Right cardiac atrium (tissue), 5 donors: ENCODE measurements at regions not wholly inside any gene's neighbourhood (a gene's known extent, or its start where the extent isn't known, plus 50 kb on each side); places are given as distances from the start of the nearest gene placed in this dataset.
A peak's percentile ranks its signal among the peaks of the same experiment; 100 is the strongest.

Source experiments
- ATAC-seq, 2 donors: fragments of 200-7000 bp; cut with Tn5 transposase; one replicate each; pipeline versions ENCODE4 v1.8.0 to v1.9.1; 2020; ENCODE audit warnings: moderate library complexity in 2 of 2, mild to moderate bottlenecking in 1 of 2
- DNase-seq, 3 donors: peaks; one replicate each; pipeline ENCODE4 v3.0.0-alpha.2; 2020
- H3K27ac ChIP-seq: one replicate; pipeline ENCODE4 v1.5.1; 2013; ENCODE audit warnings: mild to moderate bottlenecking, low read length, control low read depth, moderate library complexity
- H3K27me3 ChIP-seq: one replicate; pipeline ENCODE4 v1.6.1; 2013; ENCODE audit not compliant: control insufficient read depth, insufficient read depth
- H3K4me1 ChIP-seq: one replicate; pipeline ENCODE4 v1.6.1; 2013; ENCODE audit warnings: low read length; ENCODE audit not compliant: control insufficient read depth, insufficient read depth
- H3K4me3 ChIP-seq: one replicate; pipeline ENCODE4 v1.5.1; 2013; ENCODE audit warnings: low read length, control low read depth
- H3K9me3 ChIP-seq: one replicate; pipeline ENCODE4 v1.6.1; 2013; ENCODE audit warnings: low read length; ENCODE audit not compliant: control insufficient read depth
- WGBS: extraction: QIAGEN DNeasy Blood & Tissue Kit; methylation state at CpG from one replicate; pipeline ENCODE4 v1.1.7; 2013; 5-methylcytosine and 5-hydroxymethylcytosine counted together
- intact Hi-C, 4 donors: fragments of 100-400 bp; cut with DNase I; formaldehyde crosslinking; loops; one replicate each; pipeline versions ENCODE4 v1.11.0 to v1.14.0; 2022 to 2023
- donor health status: healthy with polysubstance abuse.
- donor health status: DM: no; HTN: yes; CAD: no.
- donor health status: DM: no; HTN: no; CAD: no.
- donor health status: DM: no; HTN: yes; CAD: no; lungs with severe emphysema.
- donor health status: DM: yes; HTN: yes; CAD: no.

DNA sequence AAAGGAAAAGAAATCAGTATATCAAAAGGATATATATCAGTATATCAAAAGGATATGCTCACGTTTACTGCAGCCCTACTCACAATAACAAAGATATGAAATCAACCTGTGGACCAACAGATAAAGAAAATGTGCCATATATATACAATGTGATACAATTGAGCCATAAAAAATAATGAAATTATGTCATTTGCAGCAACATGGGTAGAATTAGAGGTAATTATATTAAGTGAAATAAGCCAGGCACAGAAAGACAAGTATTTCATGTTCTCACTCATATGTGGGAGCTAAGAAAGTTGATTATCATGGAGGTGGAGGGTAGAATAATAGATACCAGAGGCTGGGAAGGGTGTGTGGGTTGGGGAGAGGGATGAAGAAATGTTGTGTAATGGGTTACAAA lies 102.9 kb upstream of the MARCKS start:
- Histone ChIP-seq H3K27me3 (no peaks in the 10 kb centered on the region), H3K9me3 (no peaks in the 10 kb centered on the region), H3K27ac (no peak overlapping the region), H3K4me3 (no peak overlapping the region), H3K4me1 (no peaks in the 10 kb centered on the region)
- WGBS: 86% methylated on average over 1 of the region's 1 CpG
- DNase-seq: no peak
- intact Hi-C loops: no loop called here
- ATAC-seq: no peak

DNA sequence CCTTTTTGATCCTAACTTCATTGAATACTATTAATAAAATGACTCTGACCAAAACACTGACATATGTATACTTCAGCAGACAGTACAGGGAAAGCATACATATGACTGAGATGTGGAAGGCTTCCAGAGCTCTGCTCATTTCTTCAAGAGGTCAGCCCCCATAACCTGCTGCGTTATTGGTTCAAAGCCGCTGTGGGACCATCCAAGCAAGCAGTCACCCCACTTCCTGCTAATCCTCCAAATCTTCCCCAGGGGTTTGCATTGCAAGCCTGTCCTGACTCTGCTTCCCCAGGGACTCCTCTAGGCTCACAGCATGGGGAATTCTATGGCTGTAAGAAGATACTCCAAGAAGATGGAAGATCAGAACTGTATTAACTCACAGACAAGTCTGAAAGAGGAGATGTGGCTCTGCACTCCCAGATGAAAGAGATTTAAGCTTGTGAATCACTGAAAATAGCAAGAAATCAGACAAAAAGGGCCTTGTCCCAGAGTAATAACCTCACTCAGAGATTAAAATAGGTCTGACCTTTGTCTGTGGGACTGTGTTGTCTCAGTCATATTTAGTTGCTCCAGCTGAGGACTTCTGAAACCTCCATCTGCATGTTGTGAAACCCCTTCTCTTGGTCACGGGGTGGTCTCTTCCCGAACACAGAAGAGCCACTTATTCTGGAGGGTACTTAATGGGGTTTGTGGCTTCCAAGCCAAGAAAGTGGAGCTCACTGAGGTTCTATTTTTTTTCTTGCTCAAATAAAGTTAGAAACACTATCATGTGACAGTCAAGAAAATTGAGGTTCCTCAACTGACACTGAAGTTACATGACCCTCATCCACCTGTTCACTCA lies 101.5 kb upstream of the MARCKS start:
- DNase-seq: no peak
- WGBS: 79% methylated on average over 4 of the region's 4 CpGs
- Histone ChIP-seq H3K27ac (no peak overlapping the region), H3K27me3 (no peaks in the 10 kb centered on the region), H3K4me1 (no peaks in the 10 kb centered on the region), H3K9me3 (no peaks in the 10 kb centered on the region), H3K4me3 (no peak overlapping the region)
- intact Hi-C loops: no loop called here
- ATAC-seq: no peak

DNA sequence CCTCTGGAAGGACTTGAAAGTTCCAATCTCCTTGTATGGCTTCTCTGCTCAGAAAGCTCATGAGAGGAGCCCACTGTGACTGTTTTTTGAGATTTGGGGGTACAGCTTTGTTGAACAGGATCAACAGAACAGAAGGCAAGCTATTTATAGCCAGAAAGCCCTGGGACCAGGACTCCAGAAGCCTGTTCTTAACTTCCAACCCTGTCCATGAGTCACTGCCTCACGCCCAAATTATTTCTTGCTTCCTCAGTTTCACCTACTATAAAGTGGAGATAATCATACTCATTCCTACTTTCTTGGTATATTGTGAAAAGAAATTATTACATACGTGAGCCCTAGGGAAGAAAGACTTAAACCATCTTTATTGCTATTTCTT lies 100.9 kb upstream of the MARCKS start:
- DNase-seq: no peak
- WGBS: 95% methylated on average over 2 of the region's 2 CpGs
- no peak for ATAC-seq

DNA sequence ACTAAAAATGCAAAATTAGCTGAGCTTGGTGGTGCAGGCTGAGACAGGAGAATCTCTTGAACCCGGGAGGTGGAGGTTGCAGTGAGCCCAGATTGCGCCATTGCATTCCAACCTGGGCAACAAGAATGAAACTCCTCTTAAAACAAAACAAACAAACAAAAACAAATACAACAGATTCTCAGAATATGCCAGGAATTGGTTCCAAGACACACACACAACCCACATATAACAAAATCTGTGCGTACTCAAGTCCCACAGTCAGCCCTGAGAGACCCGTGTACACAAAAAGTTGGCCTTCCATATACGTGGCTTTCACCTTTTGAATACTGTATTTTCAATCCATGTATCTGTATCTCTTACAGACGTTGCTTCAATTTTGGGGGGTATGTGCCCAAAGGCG lies 98.9 kb upstream of the MARCKS start:
- Histone ChIP-seq H3K27ac (no peak overlapping the region), H3K4me1 (no peaks in the 10 kb centered on the region), H3K27me3 (no peaks in the 10 kb centered on the region), H3K4me3 (no peak overlapping the region), H3K9me3 (no peaks in the 10 kb centered on the region)
- WGBS: 79% methylated on average over 7 of the region's 7 CpGs
- intact Hi-C loops: no loop called here
- DNase-seq (no peak), ATAC-seq (no peak)

More for the DNA sequence above, 100.9 kb upstream of the MARCKS start:
- H3K4me1 ChIP-seq: no peaks in the 10 kb centered on the region
- no peaks in the 10 kb centered on the region for H3K9me3 ChIP-seq
- H3K27ac ChIP-seq: no peak overlapping the region
- intact Hi-C loops: no loop called here
- H3K27me3 ChIP-seq: no peaks in the 10 kb centered on the region
- H3K4me3 ChIP-seq: no peak overlapping the region

DNA sequence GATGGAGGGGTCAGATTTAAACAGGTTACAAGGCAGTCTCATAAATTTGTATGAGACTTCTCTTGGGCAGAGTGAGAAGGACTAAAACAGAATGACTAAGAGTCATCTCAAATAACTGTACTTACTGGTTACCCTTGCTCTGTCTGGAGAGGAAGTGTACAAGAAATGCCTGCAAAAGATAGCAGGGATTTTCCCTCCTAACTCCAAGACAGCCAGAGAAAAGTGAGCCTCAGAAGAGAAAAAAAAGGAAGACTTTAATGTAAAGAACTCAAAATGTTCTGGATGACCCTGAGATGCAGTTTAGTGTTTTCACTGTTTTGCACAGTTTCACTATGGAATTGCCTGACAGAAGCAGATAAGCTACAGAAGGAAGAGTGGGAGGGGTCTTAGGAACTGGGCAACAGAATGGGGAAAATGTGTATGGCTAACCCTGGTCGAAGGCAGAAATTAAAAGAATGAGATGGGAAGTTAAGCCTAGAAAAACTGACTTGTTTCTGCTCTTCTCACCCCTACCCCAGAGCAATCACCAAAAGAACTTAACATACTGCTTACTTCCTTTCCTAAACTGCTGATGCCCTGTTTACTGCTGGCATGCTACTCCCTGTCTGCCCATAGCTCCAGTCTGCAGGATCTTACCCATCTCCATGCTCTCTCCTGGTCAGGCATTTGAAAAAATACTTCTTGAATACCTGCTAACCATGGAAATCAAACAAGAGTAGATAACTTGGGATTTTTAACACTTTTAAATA lies 98.1 kb upstream of the MARCKS start:
- peak; percentile 24 to 35 for ATAC-seq
- no peaks in the 10 kb centered on the region for H3K9me3 ChIP-seq
- H3K4me3 ChIP-seq: no peak overlapping the region
- 53% methylated on average over 1 of the region's 1 CpG for WGBS
- H3K4me1 ChIP-seq: no peaks in the 10 kb centered on the region
- H3K27me3 ChIP-seq: no peaks in the 10 kb centered on the region
- H3K27ac ChIP-seq: no peak overlapping the region
- intact Hi-C loops: no loop called here
- DNase-seq: no peak

DNA sequence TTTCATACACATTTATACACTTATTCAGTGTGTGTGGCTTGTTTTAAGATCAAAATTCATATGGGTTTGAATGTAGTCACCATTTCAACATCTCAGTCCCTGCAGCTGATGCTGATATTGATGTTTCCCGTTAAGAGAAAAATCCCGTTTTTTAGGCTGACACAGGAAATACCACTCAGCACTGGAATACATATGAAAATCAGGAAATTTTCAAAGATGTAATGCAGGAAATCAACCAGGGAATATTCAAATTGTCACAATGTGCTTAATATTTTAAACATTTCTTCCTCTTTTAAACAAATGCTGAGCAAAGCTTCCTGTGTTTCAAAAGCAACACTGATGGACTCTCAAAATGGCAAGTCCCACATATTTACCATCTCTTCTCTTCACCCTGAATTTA lies 94.5 kb upstream of the MARCKS start:
- Histone ChIP-seq H3K9me3 (no peaks in the 10 kb centered on the region), H3K27me3 (no peaks in the 10 kb centered on the region), H3K27ac (no peak overlapping the region), H3K4me3 (no peak overlapping the region), H3K4me1 (no peaks in the 10 kb centered on the region)
- ATAC-seq (no peak), DNase-seq (no peak)
- 27% methylated on average over 2 of the region's 2 CpGs for WGBS
- intact Hi-C loops: no loop called here

DNA sequence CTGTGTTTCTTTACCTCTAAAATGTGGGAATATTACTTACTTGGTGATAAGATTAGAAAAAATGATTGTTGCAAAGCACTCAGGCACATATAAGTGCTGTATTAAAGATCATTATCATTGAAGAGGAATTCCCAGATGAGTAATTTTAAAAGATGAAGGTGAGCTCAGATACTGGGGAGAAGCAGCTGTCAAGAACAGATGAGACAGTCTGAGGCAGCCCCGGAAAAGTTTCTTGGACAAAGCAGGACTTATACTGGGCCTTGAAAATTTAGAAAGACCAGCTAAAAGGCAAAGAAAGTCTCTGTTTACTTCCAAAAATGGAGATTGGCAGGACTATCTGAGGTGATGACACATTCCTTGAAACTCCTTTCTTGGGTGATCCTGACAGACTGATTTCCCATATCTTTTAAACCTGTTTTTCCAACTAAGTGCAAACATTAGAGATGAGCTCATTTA lies 93.8 kb upstream of the MARCKS start:
- 72% methylated on average over 1 of the region's 1 CpG for WGBS
- intact Hi-C loops: no loop called here
- Histone ChIP-seq H3K4me1 (no peaks in the 10 kb centered on the region), H3K9me3 (no peaks in the 10 kb centered on the region), H3K27ac (no peak overlapping the region), H3K27me3 (no peaks in the 10 kb centered on the region), H3K4me3 (no peak overlapping the region)
- DNase-seq (no peak), ATAC-seq (no peak)

DNA sequence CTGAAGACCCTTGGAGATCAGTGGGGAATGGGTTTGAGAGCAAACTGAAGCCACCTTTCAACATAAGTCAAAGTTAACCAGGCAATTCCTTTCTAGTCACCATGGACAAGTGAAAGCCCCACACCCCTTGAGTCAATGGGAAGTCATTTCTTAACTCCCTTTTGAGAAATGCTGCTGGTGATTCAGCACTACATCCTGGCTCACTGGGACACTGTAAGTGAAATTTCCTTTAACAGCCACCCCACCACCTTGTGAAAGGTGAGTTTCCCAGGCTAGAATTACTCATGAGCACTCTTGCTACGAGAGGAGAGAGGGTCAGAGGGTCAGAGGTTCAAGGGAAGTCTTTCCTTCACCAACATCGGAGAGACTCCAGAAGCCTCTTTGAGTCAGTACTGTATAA lies 93.3 kb upstream of the MARCKS start:
- Histone ChIP-seq H3K4me3 (no peak overlapping the region), H3K27ac (no peak overlapping the region), H3K27me3 (no peaks in the 10 kb centered on the region), H3K4me1 (no peaks in the 10 kb centered on the region), H3K9me3 (no peaks in the 10 kb centered on the region)
- ATAC-seq: peak; percentile 36 to 78
- intact Hi-C loops: no loop called here
- DNase-seq: no peak
- 66% methylated on average over 2 of the region's 2 CpGs for WGBS

DNA sequence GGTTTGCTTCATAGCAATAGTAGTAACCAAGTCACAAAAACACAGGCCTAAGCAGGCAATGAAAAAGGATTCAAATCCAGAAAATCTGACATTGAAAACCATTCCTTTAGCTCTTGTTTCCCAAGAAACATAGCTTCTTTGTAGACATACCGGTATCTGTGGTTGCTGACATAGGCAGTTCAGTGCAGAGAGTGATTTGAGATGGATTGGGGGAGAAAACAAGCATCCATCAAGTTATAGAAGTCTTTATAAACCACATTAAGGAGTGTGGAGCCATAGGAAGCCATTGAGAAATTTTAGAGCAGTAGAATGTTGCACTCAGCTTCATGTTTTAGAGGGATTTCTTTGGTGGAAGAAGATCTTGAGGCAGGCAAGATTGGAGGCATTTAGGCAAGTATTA lies 91.2 kb upstream of the MARCKS start:
- H3K4me1 ChIP-seq: no peaks in the 10 kb centered on the region
- WGBS: 94% methylated on average over 1 of the region's 1 CpG
- H3K4me3 ChIP-seq: no peak overlapping the region
- H3K9me3 ChIP-seq: no peaks in the 10 kb centered on the region
- H3K27me3 ChIP-seq: no peaks in the 10 kb centered on the region
- no peak for DNase-seq
- H3K27ac ChIP-seq: no peak overlapping the region
- no peak for ATAC-seq
- intact Hi-C loops: no loop called here

DNA sequence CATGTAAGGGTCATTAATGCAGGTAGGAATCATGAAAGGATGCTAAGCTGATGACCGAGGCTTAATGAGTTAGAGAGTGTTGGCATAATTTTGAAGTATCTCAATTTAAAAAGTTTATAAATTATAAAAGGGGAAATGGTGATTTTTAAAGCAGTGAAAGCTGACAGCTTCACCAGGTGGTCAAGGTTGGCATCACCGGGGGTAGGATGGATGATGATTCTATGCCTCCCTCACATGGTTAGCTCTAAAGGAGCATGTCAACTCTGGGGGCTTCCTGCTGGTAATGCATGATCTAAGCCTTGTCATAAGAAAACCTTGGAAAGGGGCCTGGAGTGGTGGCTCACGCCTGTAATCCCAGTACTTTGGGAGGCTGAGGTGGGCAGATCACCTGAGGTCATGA lies 89.2 kb upstream of the MARCKS start:
- H3K4me1 ChIP-seq: no peaks in the 10 kb centered on the region
- no peak for ATAC-seq
- DNase-seq: no peak
- no peak overlapping the region for H3K27ac ChIP-seq
- 97% methylated on average over 3 of the region's 3 CpGs for WGBS
- intact Hi-C loops: no loop called here
- H3K9me3 ChIP-seq: no peaks in the 10 kb centered on the region
- no peak overlapping the region for H3K4me3 ChIP-seq
- H3K27me3 ChIP-seq: no peaks in the 10 kb centered on the region

DNA sequence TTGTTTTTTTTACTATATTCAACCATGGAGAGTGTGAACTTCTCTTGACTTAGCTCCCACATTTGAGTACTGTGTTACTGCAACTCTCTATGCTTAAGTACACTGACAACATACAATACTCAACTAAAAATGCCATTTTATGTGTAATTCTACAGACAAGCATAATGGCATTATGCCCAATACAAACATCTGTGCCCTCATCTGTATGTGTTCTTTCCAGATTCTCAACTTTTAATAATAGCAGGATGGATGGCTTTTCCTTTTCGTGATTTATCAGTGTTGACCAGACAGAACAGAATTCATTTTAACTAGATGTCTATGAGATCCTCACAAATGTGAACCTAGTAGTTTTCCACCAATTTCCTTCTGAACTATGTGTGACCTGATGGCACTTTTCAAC lies 84.2 kb upstream of the MARCKS start:
- Histone ChIP-seq H3K27me3 (no peaks in the 10 kb centered on the region), H3K9me3 (no peaks in the 10 kb centered on the region), H3K27ac (no peak overlapping the region), H3K4me1 (no peaks in the 10 kb centered on the region), H3K4me3 (no peak overlapping the region)
- WGBS: 79% methylated on average over 1 of the region's 1 CpG
- intact Hi-C loops: no loop called here
- ATAC-seq (no peak), DNase-seq (no peak)
